Keratinocyte (primary cell): ENCODE measurements at regions not wholly inside any gene's neighbourhood (a gene's known extent, or its start where the extent isn't known, plus 50 kb on each side); places are given as distances from the start of the nearest gene placed in this dataset.

ENCODE experiments used
- DNase-seq: peaks from one replicate; pipeline ENCODE4 v3.0.0-alpha.2; 2011; ENCODE audit warnings: low read depth, missing footprints, low spot score
- FAIRE-seq: peaks from 2 replicates; lab custom pipeline; 2011; peaks lifted over from hg19 to GRCh38; lab: Jason Lieb, UNC
- H2AFZ ChIP-seq: 2 replicates; pipeline ENCODE4 v1.6.0; 2012; ENCODE audit warnings: low read length, control low read depth, inconsistent platforms; ENCODE audit not compliant: control insufficient read depth
- H3K27ac ChIP-seq: 2 replicates; pipeline ENCODE4 v1.5.1; 2011; ENCODE audit warnings: low read length; ENCODE audit not compliant: control insufficient read depth, insufficient read depth
- H3K27me3 ChIP-seq: 3 replicates; pipeline ENCODE4 v1.6.0; 2011; ENCODE audit warnings: low read length; ENCODE audit not compliant: control insufficient read depth, insufficient read depth; ENCODE audit errors: extremely low read depth
- H3K36me3 ChIP-seq, 2 experiments: 2 replicates in 1 of 2; 3 replicates in 1 of 2; pipeline ENCODE4 v1.5.1; 2011; ENCODE audit warnings: low read length in 2 of 2, mild to moderate bottlenecking in 1 of 2; ENCODE audit not compliant: control insufficient read depth in 2 of 2, insufficient read depth in 2 of 2; ENCODE audit errors: extremely low read depth in 1 of 2
- H3K4me1 ChIP-seq: 3 replicates; pipeline ENCODE4 v1.5.1; 2011; ENCODE audit warnings: low read length; ENCODE audit not compliant: control insufficient read depth, insufficient read depth; ENCODE audit errors: extremely low read depth
- H3K4me2 ChIP-seq: 3 replicates; pipeline ENCODE4 v1.6.0; 2011; ENCODE audit warnings: low read depth, low read length; ENCODE audit not compliant: control insufficient read depth, insufficient read depth; ENCODE audit errors: extremely low read depth
- H3K4me3 ChIP-seq, 3 experiments: fragments of 200-600 bp in 1 of 3; sonication (generic) in 1 of 3; 2 replicates in 2 of 3; 3 replicates in 1 of 3; pipeline ENCODE4 v1.5.1; 2011 to 2016; ENCODE audit warnings: low read length in 3 of 3, mild to moderate bottlenecking in 3 of 3, control low read depth in 2 of 3, inconsistent platforms in 1 of 3, low read depth in 1 of 3, mixed read lengths in 1 of 3, mixed run types in 1 of 3, moderate library complexity in 1 of 3; ENCODE audit not compliant: control insufficient read depth in 2 of 3, insufficient read depth in 2 of 3; ENCODE audit errors: extremely low read depth in 1 of 3
- H3K79me2 ChIP-seq: 2 replicates; pipeline ENCODE4 v1.6.0; 2012; ENCODE audit warnings: low read length; ENCODE audit not compliant: control insufficient read depth, insufficient read depth
- H3K9ac ChIP-seq: 3 replicates; pipeline ENCODE4 v1.6.0; 2011; ENCODE audit warnings: low read length; ENCODE audit not compliant: control insufficient read depth, insufficient read depth; ENCODE audit errors: extremely low read depth
- H3K9me1 ChIP-seq: 3 replicates; pipeline ENCODE4 v1.6.0; 2011; ENCODE audit warnings: low read length; ENCODE audit not compliant: control insufficient read depth, insufficient read depth; ENCODE audit errors: extremely low read depth
- H3K9me3 ChIP-seq: 2 replicates; pipeline ENCODE4 v1.5.1; 2012; ENCODE audit warnings: low read depth, low read length; ENCODE audit not compliant: control insufficient read depth
- H4K20me1 ChIP-seq: 3 replicates; pipeline ENCODE4 v1.6.0; 2011; ENCODE audit warnings: low read length; ENCODE audit not compliant: control insufficient read depth, insufficient read depth; ENCODE audit errors: extremely low read depth
- EZH2 ChIP-seq: IDR thresholded peaks from one replicate; pipeline ENCODE4 v1.6.1; 2012; ENCODE audit warnings: inconsistent platforms, mild to moderate bottlenecking, low read length, moderate library complexity
- dilution Hi-C: fragments of 300-500 bp; cut with MboI; formaldehyde crosslinking; loops from one replicate; pipeline ENCODE4 v1.7.0; 2020; ENCODE audit warnings: low sequenced_read_pairs; ENCODE audit not compliant: extremely low pct_ligation_motif_present
- TF ChIP-seq, protein P1 (sequence below), 3 experiments: IDR thresholded peaks in 1 of 3; conservative IDR thresholded peaks in 1 of 3; optimal IDR thresholded peaks in 1 of 3; 2 replicates in 2 of 3; 3 replicates in 1 of 3; pipeline versions ENCODE3 to v1.5.1; 2011; ENCODE audit warnings: low read length in 3 of 3, mild to moderate bottlenecking in 3 of 3, moderate library complexity in 2 of 3, control low read depth in 1 of 3, inconsistent platforms in 1 of 3; ENCODE audit not compliant: insufficient read depth in 2 of 3; ENCODE audit errors: extremely low read depth in 1 of 3

DNA sequence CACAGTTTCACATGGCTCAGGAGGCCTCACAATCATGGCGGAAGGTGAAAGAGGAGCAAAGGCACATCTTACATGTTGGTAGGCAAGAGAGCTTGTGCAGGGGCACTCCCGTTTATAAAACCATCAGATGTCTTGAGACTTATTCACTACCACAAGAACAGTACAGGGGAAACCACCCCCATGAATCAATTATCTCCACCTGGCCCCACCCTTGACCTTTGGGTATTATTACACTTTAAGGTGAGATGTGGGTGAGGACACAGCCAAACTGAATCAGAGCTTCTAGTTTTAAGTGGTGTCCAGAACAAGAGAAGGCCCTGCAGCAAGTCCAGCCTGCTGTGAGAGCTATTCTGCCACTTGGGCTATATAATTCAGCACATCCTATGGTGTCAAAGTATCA lies 493.7 kb downstream of the ETS1 start:
- no peak overlapping the region for H3K4me2 ChIP-seq
- no peak for DNase-seq
- H3K9ac ChIP-seq: no peak overlapping the region
- H3K9me1 ChIP-seq: no peaks in the 10 kb centered on the region
- no peak overlapping the region for H3K4me3 ChIP-seq
- H3K4me1 ChIP-seq: peaks cover 6% of the 10 kb centered on the region
- H3K27ac ChIP-seq: no peak overlapping the region
- no peaks in the 10 kb centered on the region for H3K36me3 ChIP-seq
- H2AFZ ChIP-seq: no peak overlapping the region
- H3K27me3 ChIP-seq: no peaks in the 10 kb centered on the region
- dilution Hi-C loops: no loop called here
- no peaks in the 10 kb centered on the region for H3K79me2 ChIP-seq
- FAIRE-seq: no peak
- peaks cover 4% of the 10 kb centered on the region for H3K9me3 ChIP-seq
- TF ChIP-seq, protein P1, sequence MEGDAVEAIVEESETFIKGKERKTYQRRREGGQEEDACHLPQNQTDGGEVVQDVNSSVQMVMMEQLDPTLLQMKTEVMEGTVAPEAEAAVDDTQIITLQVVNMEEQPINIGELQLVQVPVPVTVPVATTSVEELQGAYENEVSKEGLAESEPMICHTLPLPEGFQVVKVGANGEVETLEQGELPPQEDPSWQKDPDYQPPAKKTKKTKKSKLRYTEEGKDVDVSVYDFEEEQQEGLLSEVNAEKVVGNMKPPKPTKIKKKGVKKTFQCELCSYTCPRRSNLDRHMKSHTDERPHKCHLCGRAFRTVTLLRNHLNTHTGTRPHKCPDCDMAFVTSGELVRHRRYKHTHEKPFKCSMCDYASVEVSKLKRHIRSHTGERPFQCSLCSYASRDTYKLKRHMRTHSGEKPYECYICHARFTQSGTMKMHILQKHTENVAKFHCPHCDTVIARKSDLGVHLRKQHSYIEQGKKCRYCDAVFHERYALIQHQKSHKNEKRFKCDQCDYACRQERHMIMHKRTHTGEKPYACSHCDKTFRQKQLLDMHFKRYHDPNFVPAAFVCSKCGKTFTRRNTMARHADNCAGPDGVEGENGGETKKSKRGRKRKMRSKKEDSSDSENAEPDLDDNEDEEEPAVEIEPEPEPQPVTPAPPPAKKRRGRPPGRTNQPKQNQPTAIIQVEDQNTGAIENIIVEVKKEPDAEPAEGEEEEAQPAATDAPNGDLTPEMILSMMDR (optimal IDR thresholded peaks at IDR 0.05 in 1 of 3, IDR thresholded peaks at IDR 0.05 in 1 of 3, conservative IDR thresholded peaks at IDR 0.05 in 1 of 3; ENCODE audit: extremely low read depth in 1 of 3, insufficient read depth in 2 of 3, low read length in 3 of 3): no peak
- no peak for TF ChIP-seq EZH2
- no peaks in the 10 kb centered on the region for H4K20me1 ChIP-seq

DNA sequence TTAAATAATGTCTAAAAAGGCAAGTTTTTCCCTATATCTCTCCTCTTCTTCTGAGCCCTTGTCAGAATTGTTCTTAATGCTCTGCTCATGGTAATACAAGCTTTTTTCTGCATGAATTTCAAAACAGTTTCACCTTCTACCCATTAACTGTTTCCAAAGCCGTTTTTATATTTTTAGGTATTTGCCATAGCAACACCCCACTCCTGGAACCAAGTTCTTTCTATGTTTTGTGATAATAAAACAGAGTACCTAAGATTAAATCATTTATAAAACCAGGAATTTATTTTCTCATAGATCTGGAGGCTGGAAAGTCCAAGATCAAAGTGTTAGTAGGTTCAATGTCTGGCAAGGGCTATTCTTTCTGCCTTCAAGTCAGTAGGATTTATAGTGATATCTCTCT lies 497.4 kb downstream of the ETS1 start:
- Histone ChIP-seq H3K4me1 (no peaks in the 10 kb centered on the region), H4K20me1 (no peaks in the 10 kb centered on the region), H3K27me3 (no peaks in the 10 kb centered on the region), H3K4me2 (no peak overlapping the region), H2AFZ (no peak overlapping the region), H3K4me3 (no peak overlapping the region), H3K79me2 (no peaks in the 10 kb centered on the region), H3K9ac (no peak overlapping the region), H3K27ac (no peak overlapping the region), H3K9me1 (no peaks in the 10 kb centered on the region), H3K9me3 (peaks cover 4% of the 10 kb centered on the region), H3K36me3 (no peaks in the 10 kb centered on the region)
- DNase-seq (no peak), FAIRE-seq (no peak)
- dilution Hi-C loops: no loop called here
- TF ChIP-seq, protein P1 (optimal IDR thresholded peaks at IDR 0.05 in 1 of 3, IDR thresholded peaks at IDR 0.05 in 1 of 3, conservative IDR thresholded peaks at IDR 0.05 in 1 of 3; ENCODE audit: extremely low read depth in 1 of 3, insufficient read depth in 2 of 3, low read length in 3 of 3): no peak
- no peak for TF ChIP-seq EZH2
